Vagina (tissue), 2 donors: ENCODE measurements at regions not wholly inside any gene's neighbourhood (a gene's known extent, or its start where the extent isn't known, plus 50 kb on each side); places are given as distances from the start of the nearest gene placed in this dataset.

Source experiments
- DNase-seq, 2 donors: peaks; one replicate each; pipeline ENCODE4 v3.0.0-alpha.2; 2017; ENCODE audit errors: extremely low spot score in 2 of 2
- H3K27ac ChIP-seq: fragments of 200-600 bp; sonication (generic); one replicate; pipeline ENCODE4 v1.5.1; 2019
- H3K27me3 ChIP-seq: fragments of 200-600 bp; sonication (generic); one replicate; pipeline ENCODE4 v1.5.1; 2019
- H3K36me3 ChIP-seq, 2 donors: fragments of 200-600 bp; sonication (generic); one replicate each; pipeline ENCODE4 v1.5.1; 2017 to 2019
- H3K4me1 ChIP-seq: fragments of 200-600 bp; sonication (generic); one replicate; pipeline ENCODE4 v1.5.1; 2019
- H3K4me3 ChIP-seq, 2 donors: fragments of 200-600 bp; sonication (generic); 1 replicate in 1 of 2; 2 replicates in 1 of 2; pipeline ENCODE4 v1.5.1; 2016 to 2019
- H3K9me3 ChIP-seq: fragments of 200-600 bp; sonication (generic); one replicate; pipeline ENCODE4 v1.5.1; 2019
- POLR2A ChIP-seq, 2 donors: fragments of 450-650 bp; IDR thresholded peaks; one replicate each; pipeline ENCODE4 v1.6.1; 2017; ENCODE audit warnings: antibody characterized with exemption in 2 of 2, mild to moderate bottlenecking in 2 of 2, moderate library complexity in 2 of 2
- POLR2AphosphoS5 ChIP-seq, 2 donors: sonication (generic); formaldehyde crosslinking; IDR thresholded peaks; one replicate each; pipeline ENCODE4 v1.9.0; 2017; ENCODE audit warnings: antibody characterized with exemption in 2 of 2, mild to moderate bottlenecking in 2 of 2, low read depth in 1 of 2; ENCODE audit not compliant: insufficient read depth in 1 of 2
- intact Hi-C: fragments of 100-400 bp; cut with DNase I; formaldehyde crosslinking; loops from one replicate; pipeline ENCODE4 v1.15.1; 2023
- TF ChIP-seq, protein P1 (sequence below), 3 experiments: fragments of 450-650 bp in 2 of 3; fragments of 200-600 bp in 1 of 3; sonication (generic) in 1 of 3; IDR thresholded peaks; one replicate each; pipeline ENCODE4 v1.5.1; 2017 to 2019; ENCODE audit warnings: antibody characterized with exemption in 3 of 3, mild to moderate bottlenecking in 2 of 3, moderate library complexity in 2 of 3

- intact Hi-C loops, result no loop called here
- Histone ChIP-seq H3K4me1 (no peaks in the 10 kb centered on the region), H3K27ac (no peak overlapping the region), H3K4me3 (no peak overlapping the region), H3K27me3 (no peaks in the 10 kb centered on the region), H3K36me3 (no peaks in the 10 kb centered on the region), H3K9me3 (no peaks in the 10 kb centered on the region)
- no peak for DNase-seq
- TF ChIP-seq POLR2A (IDR thresholded peaks at IDR 0.05), result no peak
- TF ChIP-seq, protein P1, sequence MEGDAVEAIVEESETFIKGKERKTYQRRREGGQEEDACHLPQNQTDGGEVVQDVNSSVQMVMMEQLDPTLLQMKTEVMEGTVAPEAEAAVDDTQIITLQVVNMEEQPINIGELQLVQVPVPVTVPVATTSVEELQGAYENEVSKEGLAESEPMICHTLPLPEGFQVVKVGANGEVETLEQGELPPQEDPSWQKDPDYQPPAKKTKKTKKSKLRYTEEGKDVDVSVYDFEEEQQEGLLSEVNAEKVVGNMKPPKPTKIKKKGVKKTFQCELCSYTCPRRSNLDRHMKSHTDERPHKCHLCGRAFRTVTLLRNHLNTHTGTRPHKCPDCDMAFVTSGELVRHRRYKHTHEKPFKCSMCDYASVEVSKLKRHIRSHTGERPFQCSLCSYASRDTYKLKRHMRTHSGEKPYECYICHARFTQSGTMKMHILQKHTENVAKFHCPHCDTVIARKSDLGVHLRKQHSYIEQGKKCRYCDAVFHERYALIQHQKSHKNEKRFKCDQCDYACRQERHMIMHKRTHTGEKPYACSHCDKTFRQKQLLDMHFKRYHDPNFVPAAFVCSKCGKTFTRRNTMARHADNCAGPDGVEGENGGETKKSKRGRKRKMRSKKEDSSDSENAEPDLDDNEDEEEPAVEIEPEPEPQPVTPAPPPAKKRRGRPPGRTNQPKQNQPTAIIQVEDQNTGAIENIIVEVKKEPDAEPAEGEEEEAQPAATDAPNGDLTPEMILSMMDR (IDR thresholded peaks at IDR 0.05), result no peak
- no peak for TF ChIP-seq POLR2AphosphoS5 (IDR thresholded peaks at IDR 0.05; ENCODE audit: insufficient read depth in 1 of 2, low read depth in 1 of 2)
Observed at GRCh38 chr12:85669911-85670310, 166.3 kb downstream of the RASSF9 start.

DNA sequence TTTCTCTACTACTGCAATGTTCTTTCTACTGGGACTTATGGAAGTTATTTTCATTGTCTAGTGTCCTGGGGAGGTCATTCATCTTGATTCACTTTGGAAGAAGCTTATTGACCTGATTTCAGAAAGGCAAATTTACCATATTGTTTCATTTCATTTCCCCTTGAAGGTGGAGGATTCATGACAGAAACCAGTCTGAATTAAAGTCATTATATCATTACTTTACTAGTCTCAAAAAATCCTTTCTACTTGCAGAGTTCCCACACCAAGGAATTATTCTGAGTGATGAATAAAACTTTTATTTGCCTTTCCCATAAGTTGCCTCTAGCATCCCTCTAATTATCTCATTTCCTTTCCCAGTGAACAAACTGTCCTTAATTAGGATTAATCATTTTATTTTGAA, 163.8 kb downstream of the RASSF9 start:
- no peak overlapping the region for H3K27ac ChIP-seq
- DNase-seq, result no peak
- H3K36me3 ChIP-seq, result no peaks in the 10 kb centered on the region
- TF ChIP-seq POLR2AphosphoS5 (IDR thresholded peaks at IDR 0.05; ENCODE audit: insufficient read depth in 1 of 2, low read depth in 1 of 2) (no peak), POLR2A (IDR thresholded peaks at IDR 0.05) (no peak)
- TF ChIP-seq, protein P1 (IDR thresholded peaks at IDR 0.05), result no peak
- H3K27me3 ChIP-seq, result no peaks in the 10 kb centered on the region
- H3K4me3 ChIP-seq, result no peak overlapping the region
- H3K9me3 ChIP-seq, result no peaks in the 10 kb centered on the region
- H3K4me1 ChIP-seq, result no peaks in the 10 kb centered on the region
- intact Hi-C loops, result no loop called here

DNA sequence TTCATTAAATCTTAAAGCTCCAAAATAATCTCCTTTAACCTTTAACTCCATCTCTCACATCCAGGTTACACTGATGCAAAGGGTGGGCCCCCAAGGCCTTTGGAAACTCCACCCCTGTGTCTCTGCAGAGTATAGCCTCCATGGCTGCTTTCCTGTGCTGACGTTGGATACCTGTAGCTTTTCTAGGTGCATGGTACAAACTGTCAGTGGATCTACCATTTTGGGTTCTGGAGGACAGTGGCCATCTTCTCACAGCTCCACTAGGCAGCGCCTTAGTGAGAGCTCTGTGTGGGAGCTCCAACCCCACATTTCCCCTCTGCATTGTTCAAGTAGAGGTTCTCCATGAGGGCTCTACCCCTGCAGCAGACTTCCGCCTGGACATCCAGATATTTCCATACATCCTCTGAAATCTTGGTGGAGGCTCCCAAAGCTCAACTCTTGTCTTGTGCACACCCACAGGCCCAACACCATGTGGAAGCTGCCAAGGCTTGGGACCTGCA, 162.2 kb downstream of the RASSF9 start:
- no peaks in the 10 kb centered on the region for H3K27me3 ChIP-seq
- no peaks in the 10 kb centered on the region for H3K4me1 ChIP-seq
- no peaks in the 10 kb centered on the region for H3K9me3 ChIP-seq

DNA sequence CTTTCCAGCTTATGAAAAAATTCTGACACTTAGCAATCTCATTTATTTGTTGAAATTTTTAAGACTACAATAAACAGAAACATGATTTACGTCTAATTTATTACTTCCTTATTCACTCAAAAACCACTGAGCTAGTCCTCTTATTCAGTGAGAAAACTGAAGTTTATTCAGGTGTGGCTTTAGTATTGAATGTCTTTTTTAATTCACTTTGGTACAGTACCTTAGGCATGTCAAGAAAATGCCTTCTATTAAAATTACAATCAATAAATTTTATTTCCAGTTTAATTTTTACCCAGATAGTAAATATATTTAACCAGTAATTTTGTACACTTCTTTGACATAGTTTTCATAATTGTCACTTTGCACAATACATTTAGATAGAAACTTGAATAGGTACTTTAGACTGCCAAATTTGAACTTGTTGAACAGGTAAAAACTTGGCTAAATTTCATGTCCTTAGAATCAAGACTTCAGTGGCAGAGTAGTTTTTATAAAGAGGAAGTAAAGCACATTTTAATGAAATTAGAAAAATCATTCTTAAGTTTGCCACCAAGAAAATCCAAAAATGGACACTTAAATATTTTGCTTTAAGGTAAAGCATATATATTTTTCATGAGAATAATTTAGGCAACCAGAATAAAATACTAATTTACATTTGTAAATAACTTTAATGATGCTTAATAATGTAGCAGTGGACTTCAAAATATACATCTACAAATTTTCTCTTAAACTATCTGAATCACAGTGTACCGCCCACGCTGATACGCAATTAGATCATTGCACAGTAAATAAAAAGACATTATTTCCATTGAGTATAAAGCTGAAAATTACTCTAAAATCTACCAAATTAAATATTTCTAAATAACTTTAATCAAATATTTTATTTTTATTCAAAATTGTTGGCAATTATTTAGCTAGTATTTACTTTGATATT, 159.1 kb downstream of the RASSF9 start:
- H3K36me3 ChIP-seq, result no peaks in the 10 kb centered on the region
- TF ChIP-seq POLR2AphosphoS5 (IDR thresholded peaks at IDR 0.05; ENCODE audit: insufficient read depth in 1 of 2, low read depth in 1 of 2), result no peak
- TF ChIP-seq, protein P1 (IDR thresholded peaks at IDR 0.05), result no peak
- no peak for TF ChIP-seq POLR2A (IDR thresholded peaks at IDR 0.05)
- H3K4me1 ChIP-seq, result no peaks in the 10 kb centered on the region
- no peak for DNase-seq
- intact Hi-C loops, result no loop called here
- no peak overlapping the region for H3K27ac ChIP-seq
- H3K9me3 ChIP-seq, result peaks cover 7% of the 10 kb centered on the region
- H3K4me3 ChIP-seq, result no peak overlapping the region
- H3K27me3 ChIP-seq, result no peaks in the 10 kb centered on the region

More for the DNA sequence above, 162.2 kb downstream of the RASSF9 start:
- intact Hi-C loops, result no loop called here
- no peaks in the 10 kb centered on the region for H3K36me3 ChIP-seq
- no peak overlapping the region for H3K4me3 ChIP-seq
- no peak overlapping the region for H3K27ac ChIP-seq
- TF ChIP-seq, protein P1 (IDR thresholded peaks at IDR 0.05), result no peak
- TF ChIP-seq POLR2A (IDR thresholded peaks at IDR 0.05), result no peak
- no peak for TF ChIP-seq POLR2AphosphoS5 (IDR thresholded peaks at IDR 0.05; ENCODE audit: insufficient read depth in 1 of 2, low read depth in 1 of 2)
- no peak for DNase-seq

DNA sequence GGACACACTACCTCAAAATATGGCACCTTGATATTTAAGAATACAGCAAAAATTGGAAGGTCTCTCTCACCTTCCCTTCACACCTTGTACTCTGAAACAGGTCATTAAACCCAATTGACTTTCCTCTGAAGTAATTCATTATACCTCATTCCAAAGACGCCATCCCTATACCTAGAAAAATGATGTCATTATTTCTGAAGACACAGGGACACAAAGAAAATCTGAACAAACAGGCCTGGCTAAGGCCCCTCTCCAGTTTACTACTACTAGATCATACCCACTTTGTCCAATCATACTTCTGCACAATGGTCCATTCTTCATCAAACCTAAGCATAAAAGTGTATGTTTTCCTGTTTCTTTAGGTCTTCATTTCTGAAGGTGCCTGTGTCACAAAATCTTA, 156.9 kb downstream of the RASSF9 start:
- intact Hi-C loops, result no loop called here
- no peaks in the 10 kb centered on the region for H3K36me3 ChIP-seq
- peaks cover 7% of the 10 kb centered on the region for H3K9me3 ChIP-seq
- DNase-seq, result no peak
- H3K27me3 ChIP-seq, result no peaks in the 10 kb centered on the region
- TF ChIP-seq POLR2AphosphoS5 (IDR thresholded peaks at IDR 0.05; ENCODE audit: insufficient read depth in 1 of 2, low read depth in 1 of 2), result no peak
- TF ChIP-seq, protein P1 (IDR thresholded peaks at IDR 0.05), result no peak
- no peak for TF ChIP-seq POLR2A (IDR thresholded peaks at IDR 0.05)
- H3K4me1 ChIP-seq, result no peaks in the 10 kb centered on the region
- H3K4me3 ChIP-seq, result no peak overlapping the region
- H3K27ac ChIP-seq, result no peak overlapping the region
